GM12891 (cell line): ENCODE measurements at regions not wholly inside any gene's neighbourhood (a gene's known extent, or its start where the extent isn't known, plus 50 kb on each side); places are given as distances from the start of the nearest gene placed in this dataset.

ENCODE experiments used
- POLR2A ChIP-seq: IDR thresholded peaks from 2 replicates; pipeline ENCODE4 v1.6.1; 2011; ENCODE audit warnings: low read depth, low read length, control low read depth
- POLR2AphosphoS5 ChIP-seq: IDR thresholded peaks from 2 replicates; pipeline ENCODE4 v1.6.1; 2011; ENCODE audit warnings: low read depth, low read length, control low read depth
- POU2F2 ChIP-seq: IDR thresholded peaks from 2 replicates; pipeline ENCODE4 v1.6.1; 2011; ENCODE audit warnings: low read depth, mild to moderate bottlenecking, control low read depth, low read length, moderate library complexity
- SPI1 ChIP-seq: IDR thresholded peaks from 2 replicates; pipeline ENCODE4 v1.6.1; 2011; ENCODE audit warnings: low read depth, low read length, control low read depth
- TAF1 ChIP-seq: IDR thresholded peaks from 2 replicates; pipeline ENCODE4 v1.6.1; 2011; ENCODE audit warnings: low read depth, low read length, control low read depth

- TF ChIP-seq POLR2AphosphoS5 (no peak), POLR2A (no peak), SPI1 (no peak), TAF1 (no peak), POU2F2 (no peak)
These were observed 792.4 kb upstream of the ADGRL2 start for GRCh38 chr1:81008293-81008692.
